ENCODE measurements at regions not wholly inside any gene's neighbourhood (a gene's known extent, or its start where the extent isn't known, plus 50 kb on each side); places are given as distances from the start of the nearest gene placed in this dataset.

GRCh38 chr10:90042075-90042474, 340.7 kb downstream of the KIF20B start:
- TF ChIP-seq, protein P1, sequence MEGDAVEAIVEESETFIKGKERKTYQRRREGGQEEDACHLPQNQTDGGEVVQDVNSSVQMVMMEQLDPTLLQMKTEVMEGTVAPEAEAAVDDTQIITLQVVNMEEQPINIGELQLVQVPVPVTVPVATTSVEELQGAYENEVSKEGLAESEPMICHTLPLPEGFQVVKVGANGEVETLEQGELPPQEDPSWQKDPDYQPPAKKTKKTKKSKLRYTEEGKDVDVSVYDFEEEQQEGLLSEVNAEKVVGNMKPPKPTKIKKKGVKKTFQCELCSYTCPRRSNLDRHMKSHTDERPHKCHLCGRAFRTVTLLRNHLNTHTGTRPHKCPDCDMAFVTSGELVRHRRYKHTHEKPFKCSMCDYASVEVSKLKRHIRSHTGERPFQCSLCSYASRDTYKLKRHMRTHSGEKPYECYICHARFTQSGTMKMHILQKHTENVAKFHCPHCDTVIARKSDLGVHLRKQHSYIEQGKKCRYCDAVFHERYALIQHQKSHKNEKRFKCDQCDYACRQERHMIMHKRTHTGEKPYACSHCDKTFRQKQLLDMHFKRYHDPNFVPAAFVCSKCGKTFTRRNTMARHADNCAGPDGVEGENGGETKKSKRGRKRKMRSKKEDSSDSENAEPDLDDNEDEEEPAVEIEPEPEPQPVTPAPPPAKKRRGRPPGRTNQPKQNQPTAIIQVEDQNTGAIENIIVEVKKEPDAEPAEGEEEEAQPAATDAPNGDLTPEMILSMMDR (IDR thresholded peaks at IDR 0.05; ENCODE audit: insufficient read depth, low read length, poor library complexity, severe bottlenecking), result no peak
- no peak for TF ChIP-seq EZH2phosphoT487 (conservative IDR thresholded peaks at IDR 0.05; ENCODE audit: low read length)

All from SU-DHL-6 (cell line).